HL-60 (cell line): ENCODE measurements at regions not wholly inside any gene's neighbourhood (a gene's known extent, or its start where the extent isn't known, plus 50 kb on each side); places are given as distances from the start of the nearest gene placed in this dataset.

Experiments used
- DNase-seq, 2 experiments: peaks; one replicate each; pipeline ENCODE4 v3.0.0-alpha.2; 2010 to 2020; ENCODE audit warnings: low read depth in 1 of 2, low spot score in 1 of 2
- H3K27ac ChIP-seq: fragments of 250-450 bp; sonication (Bioruptor Pico); replicated peaks from 2 replicates; pipeline ENCODE4 v1.5.1; 2020; ENCODE audit warnings: mild to moderate bottlenecking, moderate library complexity
- H3K27me3 ChIP-seq: fragments of 250-450 bp; sonication (Bioruptor Pico); 2 replicates; pipeline ENCODE4 v1.5.1; 2021; ENCODE audit warnings: mild to moderate bottlenecking, moderate library complexity; ENCODE audit not compliant: insufficient read depth, poor library complexity, severe bottlenecking
- H3K4me3 ChIP-seq: replicated peaks from 2 replicates; pipeline ENCODE4 v1.5.1; 2011; ENCODE audit warnings: mild to moderate bottlenecking, control low read depth, low read length; ENCODE audit not compliant: insufficient read depth
- GABPA ChIP-seq: IDR thresholded peaks from 2 replicates; pipeline ENCODE4 v1.6.1; 2012; ENCODE audit warnings: low read depth
- POLR2AphosphoS5 ChIP-seq: IDR thresholded peaks from 2 replicates; pipeline ENCODE4 v1.6.1; 2012; ENCODE audit warnings: low read depth
- SPI1 ChIP-seq: IDR thresholded peaks from 2 replicates; pipeline ENCODE4 v1.6.1; 2012; ENCODE audit warnings: low read depth, mild to moderate bottlenecking, borderline replicate concordance
- TF ChIP-seq, protein P1 (sequence below): IDR thresholded peaks from 2 replicates; pipeline ENCODE4 v1.6.1; 2012; ENCODE audit warnings: low read depth; ENCODE audit not compliant: insufficient replicate concordance
- TF ChIP-seq, protein P2 (sequence below): IDR thresholded peaks from one replicate; pipeline ENCODE4 v1.5.1; 2011; ENCODE audit warnings: low read length, control low read depth, inconsistent platforms; ENCODE audit not compliant: insufficient read depth

DNA sequence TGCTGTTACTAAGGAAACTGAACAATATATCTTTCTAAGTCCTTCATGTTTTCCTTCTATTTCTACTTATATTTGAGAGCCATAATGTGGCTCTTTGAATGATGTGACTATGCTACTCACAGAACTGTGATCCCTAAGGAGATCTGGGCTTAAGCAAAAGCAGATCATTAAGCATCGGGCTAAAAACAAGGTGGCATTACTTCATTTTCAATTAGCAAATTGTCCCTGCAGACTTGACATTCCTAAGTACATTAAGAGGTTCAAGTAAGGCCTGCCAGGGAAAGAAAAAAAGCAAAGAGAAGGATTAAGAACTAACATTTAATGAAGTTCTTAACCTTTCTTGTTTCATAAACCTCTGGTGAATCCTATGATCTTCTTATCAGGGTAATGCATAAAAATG lies 447.6 kb downstream of the PDGFC start:
- no peak for DNase-seq
- H3K27ac ChIP-seq = no peak overlapping the region
- H3K4me3 ChIP-seq = no peak overlapping the region
- H3K27me3 ChIP-seq = no peaks in the 10 kb centered on the region
- TF ChIP-seq POLR2AphosphoS5 (no peak), GABPA (no peak), SPI1 (no peak)
- TF ChIP-seq, protein P1, sequence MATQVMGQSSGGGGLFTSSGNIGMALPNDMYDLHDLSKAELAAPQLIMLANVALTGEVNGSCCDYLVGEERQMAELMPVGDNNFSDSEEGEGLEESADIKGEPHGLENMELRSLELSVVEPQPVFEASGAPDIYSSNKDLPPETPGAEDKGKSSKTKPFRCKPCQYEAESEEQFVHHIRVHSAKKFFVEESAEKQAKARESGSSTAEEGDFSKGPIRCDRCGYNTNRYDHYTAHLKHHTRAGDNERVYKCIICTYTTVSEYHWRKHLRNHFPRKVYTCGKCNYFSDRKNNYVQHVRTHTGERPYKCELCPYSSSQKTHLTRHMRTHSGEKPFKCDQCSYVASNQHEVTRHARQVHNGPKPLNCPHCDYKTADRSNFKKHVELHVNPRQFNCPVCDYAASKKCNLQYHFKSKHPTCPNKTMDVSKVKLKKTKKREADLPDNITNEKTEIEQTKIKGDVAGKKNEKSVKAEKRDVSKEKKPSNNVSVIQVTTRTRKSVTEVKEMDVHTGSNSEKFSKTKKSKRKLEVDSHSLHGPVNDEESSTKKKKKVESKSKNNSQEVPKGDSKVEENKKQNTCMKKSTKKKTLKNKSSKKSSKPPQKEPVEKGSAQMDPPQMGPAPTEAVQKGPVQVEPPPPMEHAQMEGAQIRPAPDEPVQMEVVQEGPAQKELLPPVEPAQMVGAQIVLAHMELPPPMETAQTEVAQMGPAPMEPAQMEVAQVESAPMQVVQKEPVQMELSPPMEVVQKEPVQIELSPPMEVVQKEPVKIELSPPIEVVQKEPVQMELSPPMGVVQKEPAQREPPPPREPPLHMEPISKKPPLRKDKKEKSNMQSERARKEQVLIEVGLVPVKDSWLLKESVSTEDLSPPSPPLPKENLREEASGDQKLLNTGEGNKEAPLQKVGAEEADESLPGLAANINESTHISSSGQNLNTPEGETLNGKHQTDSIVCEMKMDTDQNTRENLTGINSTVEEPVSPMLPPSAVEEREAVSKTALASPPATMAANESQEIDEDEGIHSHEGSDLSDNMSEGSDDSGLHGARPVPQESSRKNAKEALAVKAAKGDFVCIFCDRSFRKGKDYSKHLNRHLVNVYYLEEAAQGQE = no peak
- TF ChIP-seq, protein P2, sequence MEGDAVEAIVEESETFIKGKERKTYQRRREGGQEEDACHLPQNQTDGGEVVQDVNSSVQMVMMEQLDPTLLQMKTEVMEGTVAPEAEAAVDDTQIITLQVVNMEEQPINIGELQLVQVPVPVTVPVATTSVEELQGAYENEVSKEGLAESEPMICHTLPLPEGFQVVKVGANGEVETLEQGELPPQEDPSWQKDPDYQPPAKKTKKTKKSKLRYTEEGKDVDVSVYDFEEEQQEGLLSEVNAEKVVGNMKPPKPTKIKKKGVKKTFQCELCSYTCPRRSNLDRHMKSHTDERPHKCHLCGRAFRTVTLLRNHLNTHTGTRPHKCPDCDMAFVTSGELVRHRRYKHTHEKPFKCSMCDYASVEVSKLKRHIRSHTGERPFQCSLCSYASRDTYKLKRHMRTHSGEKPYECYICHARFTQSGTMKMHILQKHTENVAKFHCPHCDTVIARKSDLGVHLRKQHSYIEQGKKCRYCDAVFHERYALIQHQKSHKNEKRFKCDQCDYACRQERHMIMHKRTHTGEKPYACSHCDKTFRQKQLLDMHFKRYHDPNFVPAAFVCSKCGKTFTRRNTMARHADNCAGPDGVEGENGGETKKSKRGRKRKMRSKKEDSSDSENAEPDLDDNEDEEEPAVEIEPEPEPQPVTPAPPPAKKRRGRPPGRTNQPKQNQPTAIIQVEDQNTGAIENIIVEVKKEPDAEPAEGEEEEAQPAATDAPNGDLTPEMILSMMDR = no peak

DNA sequence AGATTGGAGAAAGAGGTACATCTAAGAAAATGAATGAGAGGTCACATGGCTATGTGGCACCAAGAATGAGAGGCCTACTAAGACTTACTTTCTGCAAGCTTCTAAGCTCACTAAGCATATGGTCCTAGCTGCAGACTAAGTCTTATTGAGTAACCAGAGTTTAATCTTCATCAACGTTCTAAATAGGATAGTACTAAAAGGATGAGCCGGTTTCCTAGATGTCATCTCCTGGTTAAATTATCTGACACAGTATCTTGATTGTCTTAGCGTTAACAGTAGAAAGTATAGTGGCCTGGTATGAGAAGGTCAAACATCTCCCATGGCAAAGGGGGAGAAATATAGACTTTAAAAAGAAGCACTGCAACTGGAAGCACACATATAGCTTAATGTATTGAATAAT lies 448.1 kb downstream of the PDGFC start:
- no peaks in the 10 kb centered on the region for H3K27me3 ChIP-seq
- no peak for DNase-seq
- TF ChIP-seq GABPA (no peak), SPI1 (no peak), POLR2AphosphoS5 (no peak)
- TF ChIP-seq, protein P1 = no peak
- TF ChIP-seq, protein P2 = no peak
- H3K4me3 ChIP-seq = no peak overlapping the region
- no peak overlapping the region for H3K27ac ChIP-seq

DNA sequence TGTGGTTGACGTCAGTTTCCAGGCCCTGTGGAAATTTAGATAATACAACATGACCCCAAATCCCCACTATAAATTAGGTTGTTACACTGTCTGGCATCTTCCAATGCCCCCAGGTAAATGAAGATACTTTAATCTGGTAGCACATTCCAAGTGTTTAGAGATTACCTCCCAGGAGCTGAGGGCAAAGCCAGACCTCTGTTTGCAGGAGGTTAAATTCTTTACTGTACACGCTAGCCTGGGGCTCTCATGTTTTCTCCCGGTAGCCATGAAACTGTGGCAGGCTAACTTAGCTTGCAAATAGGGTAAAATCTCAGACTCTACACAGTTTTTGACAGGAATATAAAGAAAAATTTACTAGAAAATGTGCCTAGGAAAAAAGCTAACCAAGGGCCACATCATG lies 450.0 kb downstream of the PDGFC start:
- H3K4me3 ChIP-seq = no peak overlapping the region
- TF ChIP-seq, protein P2 = no peak
- TF ChIP-seq GABPA = no peak
- TF ChIP-seq SPI1 = no peak
- DNase-seq = no peak
- H3K27me3 ChIP-seq = no peaks in the 10 kb centered on the region
- H3K27ac ChIP-seq = no peak overlapping the region

DNA sequence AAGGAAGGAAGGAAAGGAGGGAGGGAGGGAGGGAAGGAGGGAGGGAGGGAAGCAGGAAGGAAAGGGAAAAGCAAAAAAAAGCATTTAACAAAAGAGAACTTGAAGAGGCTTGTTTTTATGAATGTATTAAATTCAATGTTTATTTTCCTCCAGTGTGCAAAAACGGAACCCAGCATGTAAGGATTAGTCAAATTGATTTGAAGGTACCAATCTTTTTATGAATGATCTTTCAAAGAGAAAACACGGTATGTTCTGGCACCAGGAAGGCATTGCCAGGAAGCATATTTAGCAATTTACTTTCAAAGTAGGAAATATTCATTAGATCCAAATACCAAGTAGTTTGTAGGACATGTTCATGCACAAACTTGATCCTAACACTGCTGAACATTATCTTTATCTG lies 453.6 kb downstream of the PDGFC start:
- H3K27me3 ChIP-seq = no peaks in the 10 kb centered on the region
- no peak overlapping the region for H3K27ac ChIP-seq
- no peak for DNase-seq
- no peak overlapping the region for H3K4me3 ChIP-seq
- TF ChIP-seq SPI1 (no peak), GABPA (no peak), POLR2AphosphoS5 (no peak)
- TF ChIP-seq, protein P1 = no peak
- TF ChIP-seq, protein P2 = no peak
